ENCODE measurements at regions not wholly inside any gene's neighbourhood (a gene's known extent, or its start where the extent isn't known, plus 50 kb on each side); places are given as distances from the start of the nearest gene placed in this dataset.

GRCh38 chr11:56898856-56899255 lies 89.9 kb upstream of the OR5AK2 start (continued):
- TF ChIP-seq MAX (CRISPR knock-in tag; IDR thresholded peaks at IDR 0.05): no peak
- no peak for TF ChIP-seq RELA (CRISPR knock-in tag; IDR thresholded peaks at IDR 0.05; ENCODE audit: borderline replicate concordance)

- Mint-ChIP-seq H3K4me1 (peaks cover 2% of the 10 kb centered on the region), H3K27me3 (ENCODE audit: low read depth) (no peaks in the 10 kb centered on the region), H3K27ac (no peak overlapping the region), H3K9me3 (no peaks in the 10 kb centered on the region), H3K4me3 (no peak overlapping the region), H3K36me3 (no peaks in the 10 kb centered on the region)
- CTCF ChIA-PET: interaction anchor here (1.0 kb wide), 1 partner anchor 50 kb away, joined by 3 read pairs; no protein-coding TSS in a partner anchor
- TF ChIP-seq STAT6 (CRISPR knock-in tag; conservative IDR thresholded peaks at IDR 0.05; ENCODE audit: low read depth) (no peak), GTF2I (CRISPR knock-in tag; conservative IDR thresholded peaks at IDR 0.05) (no peak), PREB (CRISPR knock-in tag; IDR thresholded peaks at IDR 0.05; ENCODE audit: borderline replicate concordance) (no peak), PRRX2 (CRISPR knock-in tag; IDR thresholded peaks at IDR 0.05) (no peak), ZNF121 (CRISPR knock-in tag; IDR thresholded peaks at IDR 0.05) (no peak), ZNF317 (CRISPR knock-in tag; IDR thresholded peaks at IDR 0.05; ENCODE audit: borderline replicate concordance, low read depth) (no peak), FOXP4 (CRISPR knock-in tag; IDR thresholded peaks at IDR 0.05) (no peak), JUN (CRISPR knock-in tag; IDR thresholded peaks at IDR 0.05) (no peak), FOXP1 (CRISPR knock-in tag; IDR thresholded peaks at IDR 0.05; ENCODE audit: borderline replicate concordance) (no peak)
- no peak for ATAC-seq
- POLR2A ChIA-PET: no interaction called here
- no peak for DNase-seq (ENCODE audit: low spot score)
Observed at GRCh38 chr11:56890584-56891305, 98.0 kb upstream of the OR5AK2 start.

GRCh38 chr11:56889986-56890385 lies 98.7 kb upstream of the OR5AK2 start:
- DNase-seq (ENCODE audit: low spot score) (no peak), ATAC-seq (no peak)
- ChIA-PET CTCF (no interaction called here), POLR2A (no interaction called here)
- Mint-ChIP-seq H3K9me3 (no peaks in the 10 kb centered on the region), H3K27me3 (ENCODE audit: low read depth) (no peaks in the 10 kb centered on the region), H3K36me3 (no peaks in the 10 kb centered on the region), H3K4me3 (no peak overlapping the region), H3K27ac (no peak overlapping the region), H3K4me1 (peaks cover 6% of the 10 kb centered on the region)
- no peak for TF ChIP-seq SMAD3 (CRISPR knock-in tag; IDR thresholded peaks at IDR 0.05; ENCODE audit: borderline replicate concordance)

GRCh38 chr11:56887940-56888339 lies 100.8 kb upstream of the OR5AK2 start:
- no peak overlapping the region for H3K4me3 Mint-ChIP-seq
- ATAC-seq: no peak
- TF ChIP-seq ATF2 (CRISPR knock-in tag; IDR thresholded peaks at IDR 0.05; ENCODE audit: borderline replicate concordance, low read depth) (no peak), ZBTB21 (CRISPR knock-in tag; IDR thresholded peaks at IDR 0.05; ENCODE audit: borderline replicate concordance) (no peak), ELF4 (CRISPR knock-in tag; IDR thresholded peaks at IDR 0.05; ENCODE audit: low read depth) (no peak), STAT6 (CRISPR knock-in tag; conservative IDR thresholded peaks at IDR 0.05; ENCODE audit: low read depth) (no peak), MLX (CRISPR knock-in tag; IDR thresholded peaks at IDR 0.05) (no peak), ZNF423 (CRISPR knock-in tag; IDR thresholded peaks at IDR 0.05) (no peak)

More at GRCh38 chr11:56887940-56888339, 100.8 kb upstream of the OR5AK2 start:
- no peaks in the 10 kb centered on the region for H3K36me3 Mint-ChIP-seq
- H3K4me1 Mint-ChIP-seq: peaks cover 7% of the 10 kb centered on the region
- H3K27ac Mint-ChIP-seq: no peak overlapping the region
- no peaks in the 10 kb centered on the region for H3K27me3 Mint-ChIP-seq (ENCODE audit: low read depth)
- ChIA-PET POLR2A (no interaction called here), CTCF (interaction anchor here (1.0 kb wide), 1 partner anchor 361 kb away, joined by 5 read pairs; no protein-coding TSS in a partner anchor)
- no peak for DNase-seq (ENCODE audit: low spot score)
- no peaks in the 10 kb centered on the region for H3K9me3 Mint-ChIP-seq
